ENCODE measurements at regions not wholly inside any gene's neighbourhood (a gene's known extent, or its start where the extent isn't known, plus 50 kb on each side); places are given as distances from the start of the nearest gene placed in this dataset.

DNA sequence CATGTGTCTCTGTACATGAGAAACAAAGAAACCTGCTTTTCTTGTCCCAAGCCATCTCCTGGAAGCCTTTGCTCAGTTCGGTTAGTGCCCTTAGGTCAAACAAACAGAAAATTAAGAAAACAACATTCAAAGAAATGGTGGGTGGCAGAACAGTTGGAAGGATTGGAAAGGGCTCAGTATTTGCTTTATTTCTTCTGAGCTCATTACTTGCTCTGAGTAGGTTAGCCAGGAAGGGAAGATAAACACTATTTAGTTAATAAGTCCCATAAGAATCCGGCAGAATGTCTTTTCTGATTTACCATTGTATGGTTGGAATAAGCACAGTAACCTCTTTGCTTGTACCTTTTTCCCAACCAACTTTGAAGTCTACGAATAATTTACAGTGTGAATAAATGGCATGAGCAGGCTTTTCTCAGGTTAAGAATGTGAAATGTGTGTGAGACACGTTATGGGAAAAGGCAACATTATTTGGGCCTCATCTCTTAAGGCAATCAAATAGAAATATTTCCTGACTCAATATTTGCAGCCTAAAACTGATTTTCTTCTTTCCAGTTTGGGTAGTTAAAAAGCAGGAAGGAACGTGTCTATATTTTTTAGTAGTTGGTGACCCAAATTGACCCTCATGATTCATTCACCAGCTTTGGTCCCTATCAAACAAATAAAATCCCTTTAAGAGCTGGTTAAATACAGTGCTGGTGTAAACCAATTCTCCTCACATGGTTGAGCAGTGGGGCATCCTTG is 158.5 kb downstream of the DKK1 start:
- ATAC-seq (ENCODE audit: low FRiP score): no peak
- TF ChIP-seq, protein P1, sequence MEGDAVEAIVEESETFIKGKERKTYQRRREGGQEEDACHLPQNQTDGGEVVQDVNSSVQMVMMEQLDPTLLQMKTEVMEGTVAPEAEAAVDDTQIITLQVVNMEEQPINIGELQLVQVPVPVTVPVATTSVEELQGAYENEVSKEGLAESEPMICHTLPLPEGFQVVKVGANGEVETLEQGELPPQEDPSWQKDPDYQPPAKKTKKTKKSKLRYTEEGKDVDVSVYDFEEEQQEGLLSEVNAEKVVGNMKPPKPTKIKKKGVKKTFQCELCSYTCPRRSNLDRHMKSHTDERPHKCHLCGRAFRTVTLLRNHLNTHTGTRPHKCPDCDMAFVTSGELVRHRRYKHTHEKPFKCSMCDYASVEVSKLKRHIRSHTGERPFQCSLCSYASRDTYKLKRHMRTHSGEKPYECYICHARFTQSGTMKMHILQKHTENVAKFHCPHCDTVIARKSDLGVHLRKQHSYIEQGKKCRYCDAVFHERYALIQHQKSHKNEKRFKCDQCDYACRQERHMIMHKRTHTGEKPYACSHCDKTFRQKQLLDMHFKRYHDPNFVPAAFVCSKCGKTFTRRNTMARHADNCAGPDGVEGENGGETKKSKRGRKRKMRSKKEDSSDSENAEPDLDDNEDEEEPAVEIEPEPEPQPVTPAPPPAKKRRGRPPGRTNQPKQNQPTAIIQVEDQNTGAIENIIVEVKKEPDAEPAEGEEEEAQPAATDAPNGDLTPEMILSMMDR (IDR thresholded peaks at IDR 0.05): no peak
- no peak for DNase-seq (ENCODE audit: low spot score)

GRCh38 chr10:52474265-52474664 is 160.2 kb downstream of the DKK1 start:
- TF ChIP-seq, protein P1 (IDR thresholded peaks at IDR 0.05): no peak
- ATAC-seq (ENCODE audit: low FRiP score) (no peak), DNase-seq (ENCODE audit: low spot score) (no peak)

DNA sequence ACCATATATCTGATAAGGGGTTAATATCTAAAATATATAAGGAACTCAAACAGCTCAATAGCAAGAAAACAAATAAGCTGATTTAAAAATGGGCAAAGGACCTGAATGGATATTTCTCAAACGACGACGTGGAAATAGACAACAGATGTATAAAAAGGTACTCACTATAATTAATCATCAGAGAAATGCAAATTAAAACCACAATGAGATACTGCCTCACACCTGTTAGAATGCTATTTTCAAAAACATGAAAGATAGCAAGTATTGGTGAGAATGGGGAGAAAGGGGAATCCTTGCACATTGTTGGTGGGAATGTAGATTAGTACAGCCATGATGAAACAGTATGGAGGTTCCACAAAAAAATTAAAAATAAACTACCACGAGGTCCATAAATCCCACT is 163.2 kb downstream of the DKK1 start:
- no peak for ATAC-seq (ENCODE audit: low FRiP score)
- TF ChIP-seq, protein P1 (IDR thresholded peaks at IDR 0.05): no peak
- DNase-seq (ENCODE audit: low spot score): no peak

DNA sequence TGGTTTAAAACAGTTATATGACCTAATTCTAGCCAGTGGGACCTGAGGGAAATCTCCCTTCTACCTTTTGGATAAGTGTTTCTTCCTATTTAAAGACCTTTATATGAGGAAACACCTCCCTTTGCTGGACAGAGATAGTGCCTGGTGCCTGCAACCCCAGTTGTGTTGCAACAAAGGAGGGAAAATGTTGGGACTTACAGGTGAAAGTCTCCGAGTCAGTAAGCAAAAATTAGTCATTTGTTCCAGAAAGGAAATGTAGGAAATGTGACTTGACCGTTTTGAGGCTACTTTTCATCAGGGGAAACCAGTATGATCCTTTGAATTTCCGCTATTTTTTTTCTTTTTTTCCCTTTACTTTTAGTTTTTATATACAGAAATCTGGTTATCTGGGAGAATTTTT is 165.5 kb downstream of the DKK1 start:
- TF ChIP-seq, protein P1 (IDR thresholded peaks at IDR 0.05): no peak
- ATAC-seq (ENCODE audit: low FRiP score): no peak

GRCh38 chr10:52481986-52482555 is 168.0 kb downstream of the DKK1 start:
- DNase-seq (ENCODE audit: low spot score) (no peak), ATAC-seq (ENCODE audit: low FRiP score) (no peak)
- TF ChIP-seq, protein P1 (IDR thresholded peaks at IDR 0.05): no peak

More for the DNA sequence above, 165.5 kb downstream of the DKK1 start:
- no peak for DNase-seq (ENCODE audit: low spot score)

DNA sequence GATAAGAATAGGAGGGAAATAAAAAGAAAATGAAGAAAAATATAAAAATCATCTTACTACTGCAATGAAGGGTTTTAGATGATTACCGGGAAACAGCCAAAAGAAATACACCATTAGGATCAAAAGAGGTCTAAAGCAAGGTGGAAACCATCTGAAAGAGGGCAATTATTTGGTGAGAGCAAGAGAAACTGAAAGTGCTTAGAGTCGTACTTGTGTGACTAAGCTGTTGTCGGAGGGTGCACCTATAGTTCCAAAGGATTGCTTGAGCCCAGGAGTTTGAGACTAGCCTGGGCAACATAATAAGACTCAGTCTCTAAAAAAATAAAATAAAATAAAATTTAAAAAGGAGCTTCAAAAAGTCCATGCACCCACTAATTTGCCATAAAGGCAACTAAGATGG is 169.5 kb downstream of the DKK1 start:
- ATAC-seq (ENCODE audit: low FRiP score) (no peak), DNase-seq (ENCODE audit: low spot score) (no peak)
- TF ChIP-seq, protein P1 (IDR thresholded peaks at IDR 0.05): no peak

Data from omental fat pad (tissue), 3 donors.